ENCODE measurements at regions not wholly inside any gene's neighbourhood (a gene's known extent, or its start where the extent isn't known, plus 50 kb on each side); places are given as distances from the start of the nearest gene placed in this dataset.

DNA sequence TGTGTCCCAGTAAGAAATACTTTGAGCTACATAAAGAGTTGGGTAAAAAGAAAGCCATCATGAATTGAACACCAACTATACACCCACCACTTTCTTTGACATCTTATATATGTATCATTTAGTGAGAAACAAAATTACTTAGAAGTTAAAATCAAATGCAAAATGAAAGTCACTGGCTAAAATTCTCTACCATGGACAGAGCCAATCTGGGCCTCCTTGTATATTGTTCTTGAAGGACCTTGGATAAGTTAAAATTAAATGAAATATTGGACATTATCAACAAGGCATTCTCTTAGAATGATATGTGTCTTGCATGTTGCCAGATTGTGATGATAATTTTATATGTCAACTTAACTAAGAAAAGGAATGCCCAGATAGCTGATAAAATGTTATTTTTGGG lies 64.2 kb upstream of the CHL1 start:
- no peak for DNase-seq (ENCODE audit: low spot score)

- DNase-seq (ENCODE audit: low spot score), result no peak
These were observed 63.7 kb upstream of the CHL1 start for GRCh38 chr3:132904-133303.

DNA sequence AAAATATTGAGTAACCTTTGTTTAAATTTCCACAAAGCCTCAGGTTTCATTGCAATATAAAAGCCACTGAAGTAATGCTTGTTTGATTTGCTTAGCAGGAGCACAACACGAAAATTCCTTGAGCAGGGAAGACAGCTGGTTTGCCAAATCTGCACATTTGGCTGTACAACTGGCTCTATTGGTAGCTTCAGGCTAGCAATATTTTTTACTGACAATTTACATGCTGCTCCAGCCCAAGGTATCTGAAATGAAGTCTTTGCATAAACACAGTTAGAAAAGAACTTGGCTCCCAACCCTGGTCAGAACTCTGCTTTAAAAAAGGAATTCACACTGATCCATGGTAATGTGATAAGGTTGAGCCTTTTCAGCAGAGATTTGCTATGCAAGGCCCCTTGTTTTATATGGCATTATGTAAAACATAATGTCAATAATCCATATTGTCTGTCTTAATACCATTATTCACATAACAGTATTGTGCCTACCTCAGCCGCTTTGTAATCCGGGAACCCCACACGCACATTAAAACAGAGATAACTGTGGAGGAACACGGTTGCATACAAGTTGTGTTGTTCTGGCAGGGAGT lies 55.7 kb upstream of the CHL1 start:
- no peak for DNase-seq (ENCODE audit: low spot score)
